CD8-positive, alpha-beta memory T cell (primary cell): ENCODE measurements at regions not wholly inside any gene's neighbourhood (a gene's known extent, or its start where the extent isn't known, plus 50 kb on each side); places are given as distances from the start of the nearest gene placed in this dataset.

Experiments
- CTCF ChIA-PET: fragments of 350-600 bp; sonication (Branson Sonifier 250); formaldehyde crosslinking; loops from one replicate; lab custom pipeline; 2021; ENCODE audit warnings: antibody characterized with exemption; lab: Charles Lee
- POLR2A ChIA-PET: fragments of 350-600 bp; sonication (Branson Sonifier 250); formaldehyde crosslinking; loops from one replicate; lab custom pipeline; 2021; ENCODE audit warnings: antibody characterized with exemption; lab: Charles Lee
- DNase-seq, 5 donors: peaks; one replicate each; pipeline versions ENCODE4 v3.0.0 to v3.0.0-alpha.2; 2020 to 2022; ENCODE audit warnings: mixed read lengths in 1 of 5
- H3K27ac ChIP-seq: one replicate; pipeline ENCODE4 v1.7.0; 2013; ENCODE audit warnings: low read depth, mild to moderate bottlenecking, low read length, moderate library complexity
- H3K27me3 ChIP-seq: 2 replicates; pipeline ENCODE4 v1.7.0; 2013; ENCODE audit warnings: low read length, mild to moderate bottlenecking; ENCODE audit not compliant: insufficient read depth, poor library complexity, severe bottlenecking
- H3K36me3 ChIP-seq: 2 replicates; pipeline ENCODE4 v1.7.0; 2013; ENCODE audit warnings: mild to moderate bottlenecking, low read length, moderate library complexity; ENCODE audit not compliant: insufficient read depth
- H3K4me1 ChIP-seq: 2 replicates; pipeline ENCODE4 v1.7.0; 2013; ENCODE audit warnings: mild to moderate bottlenecking, low read length, moderate library complexity; ENCODE audit not compliant: insufficient read depth
- H3K4me3 ChIP-seq: 2 replicates; pipeline ENCODE4 v1.7.0; 2013; ENCODE audit warnings: mild to moderate bottlenecking, low read length
- H3K9me3 ChIP-seq: 2 replicates; pipeline ENCODE4 v1.7.0; 2013; ENCODE audit warnings: mild to moderate bottlenecking, low read length
- H3K27ac Mint-ChIP-seq, 8 donors: one replicate each; pipeline ENCODE4 v1.8.0; 2020 to 2021; ENCODE audit warnings: mixed read lengths in 8 of 8, mild to moderate bottlenecking in 6 of 8, inconsistent platforms in 3 of 8, moderate library complexity in 3 of 8
- H3K27me3 Mint-ChIP-seq, 2 donors: one replicate each; pipeline ENCODE4 v1.8.0; 2020 to 2021; ENCODE audit warnings: mixed read lengths in 2 of 2, mild to moderate bottlenecking in 1 of 2, moderate library complexity in 1 of 2
- H3K36me3 Mint-ChIP-seq, 3 donors: one replicate each; pipeline ENCODE4 v1.8.0; 2020 to 2021; ENCODE audit warnings: mixed read lengths in 3 of 3, inconsistent platforms in 1 of 3, mild to moderate bottlenecking in 1 of 3
- H3K4me1 Mint-ChIP-seq, 3 donors: one replicate each; pipeline ENCODE4 v1.8.0; 2020 to 2021; ENCODE audit warnings: mixed read lengths in 3 of 3, inconsistent platforms in 1 of 3, mild to moderate bottlenecking in 1 of 3
- H3K4me3 Mint-ChIP-seq, 7 donors: one replicate each; pipeline ENCODE4 v1.8.0; 2020 to 2021; ENCODE audit warnings: mixed read lengths in 7 of 7, mild to moderate bottlenecking in 6 of 7, moderate library complexity in 4 of 7, inconsistent platforms in 2 of 7
- H3K9me3 Mint-ChIP-seq, 5 donors: one replicate each; pipeline ENCODE4 v1.8.0; 2020 to 2022; ENCODE audit warnings: mixed read lengths in 5 of 5, mild to moderate bottlenecking in 3 of 5, moderate library complexity in 2 of 5, inconsistent platforms in 1 of 5

DNA sequence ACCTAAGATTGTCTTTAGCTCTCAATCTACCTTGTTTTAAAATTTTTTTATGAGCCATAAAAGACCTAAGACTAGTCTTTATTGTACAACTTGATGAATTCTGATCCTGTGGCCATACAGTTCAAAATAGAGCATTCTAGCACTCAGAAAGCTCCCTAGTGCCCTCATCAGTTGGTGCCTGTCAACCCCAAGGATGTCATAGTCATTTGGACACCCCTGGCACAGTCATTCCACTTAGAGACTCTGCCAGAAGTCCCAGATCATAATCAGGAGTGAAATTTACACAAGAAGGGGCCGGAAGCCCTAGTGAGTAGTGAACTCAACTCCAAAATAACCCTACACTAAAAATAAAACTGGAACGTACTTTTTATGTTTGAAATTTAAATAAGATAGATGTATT is 80.0 kb upstream of the INSIG1 start:
- Mint-ChIP-seq H3K27ac (no peak overlapping the region), H3K36me3 (no peaks in the 10 kb centered on the region), H3K27me3 (peaks cover 7 to 33% of the 10 kb centered on the region in 2 donors), H3K4me3 (no peak overlapping the region), H3K9me3 (no peaks in the 10 kb centered on the region), H3K4me1 (no peaks in the 10 kb centered on the region)
- ChIA-PET POLR2A (no interaction called here), CTCF (interaction anchor here (1.2 kb wide), 1 partner anchor 56 kb away, joined by 3 read pairs; no protein-coding TSS in a partner anchor)
- peak in 1 of 5 donors; percentile 1 for DNase-seq
- Histone ChIP-seq H3K4me1 (no peaks in the 10 kb centered on the region), H3K9me3 (no peaks in the 10 kb centered on the region), H3K27me3 (no peaks in the 10 kb centered on the region), H3K36me3 (no peaks in the 10 kb centered on the region), H3K27ac (no peak overlapping the region), H3K4me3 (no peak overlapping the region)

DNA sequence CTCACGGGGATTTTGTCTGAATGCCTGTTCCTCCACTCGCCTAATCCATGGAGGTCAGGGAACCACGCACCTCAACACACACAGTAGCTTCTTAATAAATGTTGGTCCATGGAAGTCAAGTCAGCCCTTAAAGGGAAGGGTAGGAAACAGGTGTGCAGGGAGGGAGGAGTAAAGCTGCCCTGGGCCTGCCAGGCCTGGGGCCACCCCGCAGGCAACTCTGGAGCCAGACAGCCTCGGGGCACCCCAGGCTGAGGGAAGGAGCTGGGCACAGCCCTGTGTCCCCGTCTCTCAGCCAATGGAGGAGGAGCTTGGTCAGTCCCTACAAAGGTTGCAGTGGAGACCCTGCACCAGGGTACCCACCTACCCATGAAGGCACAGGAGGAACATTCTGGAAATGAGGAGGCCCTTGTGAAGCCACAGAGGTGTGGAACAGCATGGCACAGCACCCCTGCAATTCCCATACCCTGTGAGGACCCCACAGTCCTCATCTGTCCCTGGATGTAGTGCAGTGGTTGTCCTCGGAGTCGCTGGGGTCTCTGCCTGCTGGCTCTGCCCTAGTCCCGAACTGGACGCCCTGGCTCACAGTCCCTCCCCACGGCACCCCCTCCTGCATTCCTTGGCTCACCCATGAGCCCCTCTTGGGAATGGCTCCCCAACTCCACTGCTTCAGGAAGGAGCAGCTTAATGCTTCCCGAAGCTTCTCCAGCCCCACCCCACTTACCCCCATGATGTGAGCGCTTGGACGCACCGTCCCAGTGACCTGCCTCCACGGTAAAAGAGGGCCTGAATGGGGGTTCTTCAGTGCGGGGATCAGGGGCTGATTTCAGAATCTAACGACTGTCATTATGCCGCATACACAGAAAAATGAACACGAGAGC is 79.2 kb upstream of the INSIG1 start:
- Mint-ChIP-seq H3K27ac (no peak overlapping the region), H3K27me3 (peaks cover 10 to 37% of the 10 kb centered on the region in 2 donors), H3K4me3 (no peak overlapping the region), H3K9me3 (no peaks in the 10 kb centered on the region), H3K36me3 (no peaks in the 10 kb centered on the region), H3K4me1 (no peaks in the 10 kb centered on the region)
- no peaks in the 10 kb centered on the region for H3K4me1 ChIP-seq
- no peak for DNase-seq
- H3K9me3 ChIP-seq, result no peaks in the 10 kb centered on the region
- no peak overlapping the region for H3K4me3 ChIP-seq
- no peaks in the 10 kb centered on the region for H3K36me3 ChIP-seq
- H3K27ac ChIP-seq, result no peak overlapping the region
- ChIA-PET CTCF (interaction anchor here (1.2 to 3.3 kb wide), 2 partner anchors 55 to 126 kb away, joined by 3 to 9 read pairs; no protein-coding TSS in a partner anchor), POLR2A (no interaction called here)
- H3K27me3 ChIP-seq, result no peaks in the 10 kb centered on the region

GRCh38 chr7:155219154-155219531 is 78.5 kb upstream of the INSIG1 start:
- DNase-seq, result no peak
- ChIA-PET POLR2A (no interaction called here), CTCF (interaction anchor here (3.3 kb wide), 1 partner anchor 126 kb away, joined by 9 read pairs; no protein-coding TSS in a partner anchor)
- H3K36me3 Mint-ChIP-seq, result no peaks in the 10 kb centered on the region
- Histone ChIP-seq H3K9me3 (no peaks in the 10 kb centered on the region), H3K4me3 (no peak overlapping the region), H3K27ac (no peak overlapping the region), H3K36me3 (no peaks in the 10 kb centered on the region), H3K4me1 (no peaks in the 10 kb centered on the region), H3K27me3 (no peaks in the 10 kb centered on the region)
- no peaks in the 10 kb centered on the region for H3K4me1 Mint-ChIP-seq
- H3K4me3 Mint-ChIP-seq, result no peak overlapping the region
- H3K9me3 Mint-ChIP-seq, result no peaks in the 10 kb centered on the region
- H3K27ac Mint-ChIP-seq, result no peak overlapping the region
- H3K27me3 Mint-ChIP-seq, result peaks cover 10 to 34% of the 10 kb centered on the region in 2 donors

DNA sequence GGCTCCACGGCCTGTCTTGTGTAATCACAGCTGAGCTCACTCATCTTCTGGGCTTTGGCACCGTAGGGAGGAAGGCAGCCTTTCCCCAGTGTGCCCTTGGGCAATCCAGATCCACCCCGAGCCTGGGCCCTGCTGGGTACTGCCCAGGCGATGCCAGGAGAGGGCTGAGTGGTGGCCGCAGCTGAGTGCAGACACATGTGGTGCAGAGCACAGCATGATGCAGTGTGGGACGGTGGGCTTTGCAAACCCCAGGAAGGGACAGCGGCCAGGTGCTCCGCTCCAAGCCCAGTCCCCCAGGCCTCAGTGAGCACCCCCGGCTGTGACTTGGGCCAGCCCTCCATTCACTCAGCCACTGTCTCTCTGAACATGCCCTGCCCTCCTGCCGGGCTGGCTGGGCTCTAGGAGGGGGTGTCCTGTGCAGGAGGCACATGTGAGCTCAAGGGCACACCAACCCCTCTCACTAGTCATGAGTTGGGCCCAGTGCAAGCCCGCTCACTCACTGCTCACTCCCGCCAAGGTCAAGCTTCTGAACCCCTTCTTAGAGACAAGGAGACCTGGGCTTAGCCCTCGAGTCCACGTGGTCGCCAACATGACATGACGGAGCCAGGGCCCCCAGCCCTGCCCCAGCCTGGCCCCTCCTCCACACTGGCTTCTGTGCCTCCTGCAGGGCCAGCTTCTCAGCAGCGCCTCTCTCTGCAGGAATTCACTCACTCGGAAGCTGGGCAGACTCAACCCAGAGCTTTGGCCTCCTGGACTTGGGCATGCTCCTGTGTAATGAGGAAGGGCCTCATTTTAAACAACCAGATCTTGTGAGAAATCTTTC is 77.5 kb upstream of the INSIG1 start:
- Histone ChIP-seq H3K4me1 (no peaks in the 10 kb centered on the region), H3K9me3 (no peaks in the 10 kb centered on the region), H3K4me3 (no peak overlapping the region), H3K27me3 (no peaks in the 10 kb centered on the region), H3K36me3 (no peaks in the 10 kb centered on the region), H3K27ac (no peak overlapping the region)
- Mint-ChIP-seq H3K4me1 (no peaks in the 10 kb centered on the region), H3K27ac (no peak overlapping the region), H3K36me3 (no peaks in the 10 kb centered on the region), H3K4me3 (no peak overlapping the region), H3K27me3 (peaks cover 7 to 36% of the 10 kb centered on the region in 2 donors), H3K9me3 (no peaks in the 10 kb centered on the region)
- no peak for DNase-seq
- ChIA-PET POLR2A (no interaction called here), CTCF (interaction anchor here (3.3 kb wide), 1 partner anchor 125 kb away, joined by 9 read pairs; no protein-coding TSS in a partner anchor)

- no peak for DNase-seq
- Histone ChIP-seq H3K27me3 (no peaks in the 10 kb centered on the region), H3K27ac (no peak overlapping the region), H3K9me3 (no peaks in the 10 kb centered on the region), H3K4me3 (no peak overlapping the region), H3K36me3 (no peaks in the 10 kb centered on the region), H3K4me1 (no peaks in the 10 kb centered on the region)
- Mint-ChIP-seq H3K36me3 (no peaks in the 10 kb centered on the region), H3K9me3 (no peaks in the 10 kb centered on the region), H3K27ac (no peak overlapping the region), H3K4me3 (no peak overlapping the region), H3K27me3 (peaks cover 10 to 38% of the 10 kb centered on the region in 2 donors), H3K4me1 (no peaks in the 10 kb centered on the region)
- ChIA-PET POLR2A (no interaction called here), CTCF (interaction anchor here (3.3 kb wide), 1 partner anchor 124 kb away, joined by 9 read pairs; no protein-coding TSS in a partner anchor)
These were observed 76.8 kb upstream of the INSIG1 start for GRCh38 chr7:155220903-155221302.

DNA sequence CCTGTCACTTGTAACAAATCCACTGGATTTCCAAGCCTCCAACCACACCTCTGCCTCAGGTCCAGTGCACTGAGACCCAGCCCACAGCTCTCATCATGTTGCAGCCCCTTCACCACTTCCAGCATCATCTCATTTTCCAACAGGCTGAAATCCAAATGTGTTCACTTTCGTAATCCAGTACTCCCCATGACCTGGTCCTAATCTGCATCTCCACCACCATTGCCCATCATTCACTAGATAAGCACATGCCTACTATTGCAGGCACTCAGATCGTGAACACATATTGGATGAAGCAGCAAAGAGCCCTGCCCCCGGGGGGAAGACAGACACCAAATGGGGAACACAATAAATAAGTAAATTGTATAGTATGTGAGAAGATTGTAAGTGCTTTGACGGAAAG is 76.1 kb upstream of the INSIG1 start:
- Mint-ChIP-seq H3K4me3 (no peak overlapping the region), H3K4me1 (no peaks in the 10 kb centered on the region), H3K36me3 (no peaks in the 10 kb centered on the region), H3K27me3 (peaks cover 11 to 35% of the 10 kb centered on the region in 2 donors), H3K9me3 (no peaks in the 10 kb centered on the region), H3K27ac (no peak overlapping the region)
- no peaks in the 10 kb centered on the region for H3K36me3 ChIP-seq
- H3K27ac ChIP-seq, result no peak overlapping the region
- ChIA-PET POLR2A (no interaction called here), CTCF (interaction anchor here (3.3 kb wide), 1 partner anchor 123 kb away, joined by 9 read pairs; no protein-coding TSS in a partner anchor)
- no peaks in the 10 kb centered on the region for H3K4me1 ChIP-seq
- H3K9me3 ChIP-seq, result no peaks in the 10 kb centered on the region
- no peaks in the 10 kb centered on the region for H3K27me3 ChIP-seq
- no peak for DNase-seq
- no peak overlapping the region for H3K4me3 ChIP-seq

- Mint-ChIP-seq H3K4me1 (no peaks in the 10 kb centered on the region), H3K9me3 (no peaks in the 10 kb centered on the region), H3K4me3 (no peak overlapping the region), H3K27ac (peak overlapping the region in 2 of 8 donors; percentile 16 to 39), H3K27me3 (peaks cover 11 to 34% of the 10 kb centered on the region in 2 donors), H3K36me3 (no peaks in the 10 kb centered on the region)
- no peaks in the 10 kb centered on the region for H3K27me3 ChIP-seq
- no peaks in the 10 kb centered on the region for H3K4me1 ChIP-seq
- H3K9me3 ChIP-seq, result no peaks in the 10 kb centered on the region
- DNase-seq, result no peak
- CTCF ChIA-PET, result no interaction called here
- H3K36me3 ChIP-seq, result no peaks in the 10 kb centered on the region
- no peak overlapping the region for H3K4me3 ChIP-seq
- POLR2A ChIA-PET, result no interaction called here
- H3K27ac ChIP-seq, result no peak overlapping the region
These were observed 75.6 kb upstream of the INSIG1 start for GRCh38 chr7:155222061-155222460.

DNA sequence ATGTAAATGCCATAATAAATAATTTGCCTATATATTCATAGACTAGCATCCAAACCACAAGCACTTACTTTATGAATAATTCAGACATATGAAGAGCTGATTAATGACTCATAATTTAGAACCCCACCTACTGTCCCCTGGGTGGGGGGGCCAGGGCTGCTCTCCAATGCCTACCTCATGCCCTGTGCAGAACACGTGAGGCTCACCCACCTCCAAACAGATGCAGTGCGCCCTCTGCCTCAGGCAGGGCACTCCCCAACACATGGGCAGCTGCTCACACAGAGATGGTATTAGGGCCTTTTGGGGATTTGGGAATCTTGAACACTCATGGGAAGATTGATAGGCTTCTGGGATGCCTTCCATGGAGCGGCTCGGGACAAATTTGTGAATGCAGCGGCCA is 75.1 kb upstream of the INSIG1 start:
- Mint-ChIP-seq H3K36me3 (no peaks in the 10 kb centered on the region), H3K4me3 (no peak overlapping the region), H3K9me3 (no peaks in the 10 kb centered on the region), H3K27ac (no peak overlapping the region), H3K27me3 (peaks cover 11 to 34% of the 10 kb centered on the region in 2 donors), H3K4me1 (no peaks in the 10 kb centered on the region)
- H3K4me3 ChIP-seq, result no peak overlapping the region
- H3K9me3 ChIP-seq, result no peaks in the 10 kb centered on the region
- ChIA-PET POLR2A (no interaction called here), CTCF (no interaction called here)
- H3K27me3 ChIP-seq, result no peaks in the 10 kb centered on the region
- H3K36me3 ChIP-seq, result no peaks in the 10 kb centered on the region
- DNase-seq, result no peak
- no peaks in the 10 kb centered on the region for H3K4me1 ChIP-seq
- no peak overlapping the region for H3K27ac ChIP-seq
